ENCODE measurements at regions not wholly inside any gene's neighbourhood (a gene's known extent, or its start where the extent isn't known, plus 50 kb on each side); places are given as distances from the start of the nearest gene placed in this dataset.

DNA sequence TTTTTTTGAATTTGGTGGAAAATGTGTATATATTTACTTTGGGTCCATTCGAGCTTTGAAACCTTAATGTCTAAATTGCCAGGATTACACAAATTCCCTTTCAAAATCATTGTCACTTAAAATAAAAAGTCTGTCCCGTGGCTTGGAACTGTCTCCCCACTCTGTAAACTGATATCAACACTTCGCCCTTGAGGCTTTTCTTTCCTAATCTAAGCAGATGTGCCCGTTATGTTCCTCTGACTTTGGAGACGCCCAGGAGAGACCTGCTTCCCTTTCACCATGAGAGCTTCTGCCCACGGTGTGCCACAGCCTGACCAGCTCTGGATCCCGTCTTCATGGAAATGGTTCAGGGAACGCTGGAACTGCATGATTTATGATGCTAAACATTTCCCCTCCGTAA, 151.3 kb downstream of the C16orf95 start:
- peak; percentile 30 for DNase-seq (ENCODE audit: low spot score)

DNA sequence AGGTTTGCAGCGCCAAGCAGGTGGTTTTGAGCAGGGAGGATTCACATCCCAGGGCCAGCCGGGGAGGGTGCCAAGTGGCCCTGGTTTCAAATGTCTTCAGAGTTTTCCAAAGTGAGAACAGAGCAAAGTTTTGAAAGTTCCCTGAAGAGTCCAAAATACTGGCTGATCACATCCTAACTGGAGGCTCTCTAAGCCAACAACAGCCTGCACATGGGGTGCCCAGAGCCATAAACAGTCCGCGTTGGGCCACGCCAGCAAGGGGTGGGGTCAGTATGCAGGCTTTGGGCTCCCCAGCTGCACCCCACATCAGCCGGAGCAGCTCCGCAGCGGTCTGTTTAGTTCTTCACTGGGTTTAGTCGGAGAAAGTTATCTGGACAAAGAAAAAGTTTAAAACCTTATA, 150.9 kb downstream of the C16orf95 start:
- DNase-seq (ENCODE audit: low spot score), result no peak

DNA sequence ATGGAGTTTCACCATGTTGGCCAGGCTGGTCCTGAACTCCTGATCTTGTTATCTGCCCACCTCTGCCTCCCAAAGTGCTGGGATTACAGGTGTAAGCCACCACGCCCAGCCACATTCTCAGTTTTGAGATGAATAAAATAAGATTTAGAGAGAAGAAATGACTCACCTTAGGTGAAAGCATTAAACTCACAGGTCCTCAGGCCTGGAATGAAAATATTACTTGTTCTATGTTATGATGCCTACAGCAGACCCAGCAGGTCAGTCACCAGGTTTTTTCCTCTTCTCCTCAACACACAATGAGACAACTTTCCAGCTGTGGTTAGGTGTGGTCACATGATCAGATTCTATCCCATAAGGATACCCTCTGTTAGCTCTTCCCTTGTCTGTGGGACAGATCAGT, 150.3 kb downstream of the C16orf95 start:
- no peak for DNase-seq (ENCODE audit: low spot score)

DNA sequence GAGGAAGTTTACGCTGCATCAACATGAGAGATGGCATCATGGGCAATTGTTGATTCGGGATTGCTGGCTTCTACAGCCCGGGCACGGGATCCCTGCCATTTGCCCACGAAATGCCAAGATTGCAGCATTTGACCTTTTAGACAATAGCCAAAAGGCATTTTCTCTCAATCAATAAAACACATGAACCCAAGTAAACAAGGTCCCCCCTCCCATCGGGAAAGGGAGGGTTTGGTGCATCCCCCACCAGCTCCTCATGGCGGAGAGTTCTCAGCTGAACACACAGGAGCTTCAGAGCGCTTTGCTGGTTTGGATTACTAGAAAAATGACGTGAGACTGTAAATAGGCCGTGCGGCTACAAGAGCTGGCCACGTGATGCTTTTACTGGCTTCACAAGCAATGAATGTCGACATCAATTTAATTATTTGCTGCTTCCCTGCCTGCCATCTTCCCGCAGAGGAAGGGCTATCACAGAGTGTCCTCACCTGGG, 147.6 kb downstream of the C16orf95 start:
- DNase-seq (ENCODE audit: low spot score), result no peak

DNA sequence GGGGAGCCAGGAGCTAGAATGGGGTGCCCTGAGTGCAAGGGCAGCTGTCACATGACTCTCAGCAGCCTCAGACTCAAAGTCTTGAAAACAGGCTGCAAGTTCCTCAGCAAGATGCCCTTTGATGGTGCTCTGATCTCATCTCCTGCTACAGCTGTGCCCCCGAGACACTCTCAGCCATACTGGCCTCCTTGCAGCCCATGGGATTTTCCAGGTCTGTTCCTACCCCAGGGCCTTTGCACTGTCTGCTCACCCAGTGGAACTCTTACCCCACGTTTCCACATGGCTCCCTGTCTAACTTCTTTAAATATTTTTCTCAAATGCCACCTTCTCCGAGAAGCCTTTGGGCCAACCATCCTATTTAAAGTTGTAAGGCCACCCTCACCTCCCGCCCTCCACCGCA, 146.9 kb downstream of the C16orf95 start:
- no peak for DNase-seq (ENCODE audit: low spot score)

DNA sequence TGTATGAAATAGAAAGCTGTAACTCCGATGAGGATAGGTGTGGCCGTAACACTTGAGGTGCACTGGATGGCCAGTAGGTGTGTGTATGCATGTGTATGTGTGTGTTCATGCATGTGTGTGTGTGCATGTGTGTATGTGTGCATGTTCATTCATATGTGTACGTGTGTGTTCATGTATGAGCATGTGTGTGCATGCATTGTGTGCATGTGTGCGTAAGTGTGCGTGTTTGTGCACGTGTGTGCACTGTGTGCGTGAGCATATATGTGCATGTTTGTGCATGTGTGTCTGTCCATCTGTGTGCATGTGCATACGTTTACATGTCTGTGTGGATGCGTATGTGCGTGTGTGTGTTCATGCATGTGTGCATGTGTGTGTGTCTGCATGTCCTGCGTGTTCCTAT, 145.5 kb downstream of the C16orf95 start:
- DNase-seq (ENCODE audit: low spot score), result no peak

DNA sequence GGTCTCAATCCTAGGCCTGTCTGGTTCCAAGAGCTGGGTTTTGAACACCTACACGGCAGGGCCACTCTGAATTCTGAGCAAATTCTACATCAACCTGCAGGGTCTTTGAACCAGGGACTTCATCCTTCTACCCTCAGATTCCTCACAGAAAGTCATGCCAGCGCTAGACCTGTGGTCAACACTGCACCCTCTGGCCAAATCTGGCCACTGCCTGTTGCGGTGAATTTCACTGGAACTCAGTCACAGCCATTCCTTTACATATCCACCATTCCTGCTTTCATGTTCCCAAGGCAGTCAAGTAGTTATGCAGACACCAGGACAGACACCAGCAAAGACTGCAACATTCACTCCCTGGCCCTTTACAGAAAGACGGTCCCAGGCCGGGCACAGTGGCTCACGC, 144.6 kb downstream of the C16orf95 start:
- no peak for DNase-seq (ENCODE audit: low spot score)

DNA sequence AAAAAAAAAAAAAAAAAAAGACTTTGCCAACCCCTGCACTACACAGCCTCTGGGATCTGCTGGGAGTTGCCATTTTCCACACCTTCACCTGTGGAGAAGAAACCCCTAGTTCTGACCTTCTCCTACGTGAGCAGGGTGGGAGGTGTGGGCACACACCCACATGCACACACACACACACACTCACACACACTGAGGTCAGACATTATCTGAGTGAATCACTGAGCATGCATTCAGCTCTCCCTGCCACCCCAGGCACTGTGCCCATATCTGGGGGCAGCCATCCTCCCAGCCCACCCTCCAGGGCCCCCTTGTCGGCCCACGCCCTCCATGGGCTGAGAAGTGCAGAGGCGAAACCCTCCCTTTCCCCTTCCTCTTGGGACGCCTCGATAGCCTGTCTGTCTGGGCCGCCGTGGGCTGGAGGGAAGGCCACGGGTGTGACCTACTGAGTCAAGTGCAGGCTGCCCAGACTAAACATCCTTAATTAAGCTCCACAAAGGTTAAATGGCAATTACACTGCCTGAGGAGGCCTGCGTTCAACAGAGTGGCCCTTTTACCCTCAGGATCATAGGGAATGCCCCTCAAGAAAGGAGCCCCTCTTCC, 143.8 kb downstream of the C16orf95 start:
- DNase-seq (ENCODE audit: low spot score), result no peak

DNA sequence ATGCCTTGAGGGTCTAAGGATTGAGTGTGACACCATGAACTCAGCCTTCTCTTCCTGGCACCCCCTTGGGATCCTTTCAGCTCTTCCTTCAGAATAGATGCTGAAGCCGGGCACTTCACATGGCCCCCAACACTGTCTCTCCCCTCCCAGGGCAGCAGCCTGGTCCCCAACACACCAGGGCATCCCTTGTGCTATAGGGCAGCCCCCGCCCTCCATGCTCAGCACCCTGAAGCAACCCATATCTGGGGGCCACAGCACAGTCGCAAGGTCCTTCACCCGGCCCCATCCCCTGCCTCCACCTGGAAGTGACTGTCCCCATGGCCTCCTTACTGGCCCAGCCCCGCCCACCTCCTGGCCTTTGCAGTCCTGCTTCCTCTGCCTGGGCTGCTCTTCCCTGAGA, 143.1 kb downstream of the C16orf95 start:
- DNase-seq (ENCODE audit: low spot score), result no peak

DNA sequence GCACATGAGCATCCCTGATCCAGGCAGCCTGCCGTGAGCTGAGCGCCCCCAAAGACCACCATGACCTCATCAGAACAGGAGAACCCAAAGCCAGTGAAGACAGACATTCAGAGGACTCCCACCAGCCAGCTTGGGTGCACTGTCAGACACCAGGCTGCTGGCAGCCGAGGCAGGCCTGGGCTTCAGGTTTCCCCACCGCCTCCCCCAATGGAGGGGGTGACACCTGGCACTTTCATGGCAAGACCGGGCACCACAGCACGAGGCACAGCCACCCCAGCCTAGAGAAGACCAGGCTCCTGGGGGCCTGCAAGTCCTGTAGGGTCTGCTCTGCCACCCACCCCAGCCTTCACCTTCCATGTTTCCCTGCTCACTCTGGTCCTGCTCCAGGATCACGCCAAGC, 140.5 kb downstream of the C16orf95 start:
- no peak for DNase-seq (ENCODE audit: low spot score)

DNA sequence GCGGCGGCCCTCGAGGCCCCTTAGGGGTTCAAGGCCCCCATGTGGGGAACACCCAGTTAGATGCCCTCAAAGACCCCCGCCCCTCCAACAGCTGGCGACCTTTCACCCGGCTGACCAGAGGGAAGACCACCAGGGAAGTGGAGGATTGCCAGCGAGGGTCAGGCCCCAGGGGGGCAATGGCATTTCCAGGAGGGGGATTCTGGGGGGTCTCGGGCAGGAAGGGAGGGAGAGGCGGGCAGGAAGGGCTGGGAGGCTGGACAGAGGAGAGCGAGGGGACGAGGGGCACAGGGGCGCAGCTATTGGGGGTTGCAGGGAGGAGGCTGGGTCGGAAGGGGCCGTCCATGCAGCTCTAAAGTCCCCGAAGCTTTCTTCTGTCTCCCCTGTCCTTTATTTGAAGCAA, 139.5 kb downstream of the C16orf95 start:
- no peak for DNase-seq (ENCODE audit: low spot score)

DNA sequence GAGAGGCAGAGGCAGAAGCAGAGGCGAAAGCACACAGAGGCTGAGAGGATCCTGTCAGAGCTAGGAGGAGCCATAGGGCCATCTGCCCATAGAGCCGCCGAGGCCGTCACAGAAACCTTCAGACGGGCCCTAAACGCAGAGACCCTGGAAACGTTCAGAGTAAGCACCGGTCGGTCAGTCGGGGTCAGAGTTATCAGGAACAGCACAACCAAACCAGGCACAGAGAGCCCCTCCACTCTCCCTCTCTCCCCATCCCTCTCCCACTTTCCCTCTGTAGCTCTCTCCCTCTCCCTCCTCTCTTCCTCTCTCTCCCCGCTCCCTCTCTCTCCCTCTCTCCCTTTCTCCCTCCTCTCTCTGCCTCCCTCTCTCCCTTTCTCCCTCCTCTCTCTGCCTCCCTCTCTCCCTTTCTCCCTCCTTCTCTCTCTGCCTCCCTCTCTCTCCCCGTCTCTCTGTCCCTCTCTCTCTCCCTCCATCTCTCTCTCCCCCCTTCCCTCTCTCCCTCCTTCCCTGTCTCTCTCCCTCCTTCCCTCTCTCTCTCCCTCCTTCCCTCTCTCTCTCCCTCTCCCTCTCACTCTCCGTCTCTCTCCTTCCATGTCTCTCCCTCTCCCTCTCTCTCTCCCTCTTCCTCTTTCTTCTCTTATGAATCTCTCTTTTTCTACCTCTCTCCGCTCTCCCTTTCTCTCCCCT, 138.9 kb downstream of the C16orf95 start:
- DNase-seq (ENCODE audit: low spot score), result no peak

DNA sequence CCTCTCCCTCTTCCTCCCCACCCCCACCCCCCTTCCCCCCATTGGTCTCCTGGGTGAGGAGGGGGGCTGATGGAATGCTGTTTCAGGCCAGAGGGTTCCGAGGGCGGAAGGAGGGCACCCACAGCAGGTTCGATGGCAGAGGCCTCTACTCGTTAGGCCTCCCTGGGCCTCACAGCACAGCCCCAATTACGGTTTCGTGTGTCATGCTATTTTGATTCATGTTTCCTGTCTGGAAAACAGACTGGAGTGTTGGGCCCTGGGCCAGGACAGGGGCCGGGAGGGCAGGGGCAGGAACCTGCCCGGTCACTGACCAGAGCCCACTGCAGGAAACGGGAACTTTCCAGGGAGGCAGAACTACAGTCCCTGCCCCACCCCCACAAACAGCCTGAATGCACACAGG, 138.2 kb downstream of the C16orf95 start:
- no peak for DNase-seq (ENCODE audit: low spot score)

DNA sequence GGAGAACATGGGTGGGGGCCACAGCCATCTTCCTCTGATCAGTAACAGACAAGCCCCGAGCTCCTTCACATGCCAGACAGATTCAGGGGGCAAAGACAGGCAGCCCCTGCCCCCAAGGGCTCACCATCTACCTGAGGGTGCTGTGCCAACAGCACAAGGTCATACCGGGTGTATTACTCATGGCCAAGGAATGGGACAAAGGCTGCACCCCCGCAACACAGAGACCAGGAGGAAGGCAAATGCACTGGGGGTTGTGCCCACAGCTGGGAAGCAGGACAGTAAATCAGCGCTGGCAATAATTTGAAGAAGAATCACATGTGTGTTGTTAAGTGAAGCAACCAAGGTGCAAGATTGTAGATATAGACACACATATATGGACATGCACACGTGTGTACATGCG, 137.1 kb downstream of the C16orf95 start:
- no peak for DNase-seq (ENCODE audit: low spot score)

DNA sequence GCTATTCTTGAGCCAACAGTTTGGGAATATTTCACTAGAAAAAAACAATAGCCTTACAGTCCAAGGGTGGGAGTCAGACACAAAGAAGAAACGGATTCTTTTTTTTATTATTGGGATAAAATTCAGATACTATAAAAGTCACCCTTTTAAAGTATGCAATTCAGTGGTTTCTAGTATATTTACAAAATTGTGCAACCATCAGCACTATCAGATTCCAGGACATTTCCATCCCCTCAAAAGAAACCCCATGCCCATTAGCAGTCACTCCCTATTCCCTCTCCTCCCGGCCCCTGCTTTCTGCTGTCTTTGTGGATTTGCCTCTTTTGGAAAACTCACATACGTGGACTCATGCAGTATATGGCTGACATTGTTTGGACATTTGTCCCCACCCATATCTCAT, 134.4 kb downstream of the C16orf95 start:
- DNase-seq (ENCODE audit: low spot score), result no peak

DNA sequence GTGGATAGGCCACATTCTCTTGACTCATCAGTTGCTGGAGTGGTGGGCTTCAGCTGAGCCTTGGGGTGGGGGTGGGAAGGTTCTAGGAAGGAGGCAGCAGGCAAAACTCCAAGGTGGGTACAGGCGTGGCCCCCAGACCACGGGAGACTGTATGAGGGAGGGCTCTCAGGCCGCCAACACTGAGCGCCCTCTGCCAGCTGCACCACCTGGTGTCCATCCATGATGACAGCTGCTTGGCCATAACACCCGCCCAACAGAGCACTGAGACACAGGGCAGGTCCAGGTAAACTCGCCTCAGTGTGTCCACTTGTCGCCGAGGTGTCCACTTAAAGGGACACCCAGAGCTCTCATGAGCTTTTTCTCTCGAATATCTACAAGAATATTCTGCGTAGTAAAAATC, 133.5 kb downstream of the C16orf95 start:
- DNase-seq (ENCODE audit: low spot score), result no peak

DNA sequence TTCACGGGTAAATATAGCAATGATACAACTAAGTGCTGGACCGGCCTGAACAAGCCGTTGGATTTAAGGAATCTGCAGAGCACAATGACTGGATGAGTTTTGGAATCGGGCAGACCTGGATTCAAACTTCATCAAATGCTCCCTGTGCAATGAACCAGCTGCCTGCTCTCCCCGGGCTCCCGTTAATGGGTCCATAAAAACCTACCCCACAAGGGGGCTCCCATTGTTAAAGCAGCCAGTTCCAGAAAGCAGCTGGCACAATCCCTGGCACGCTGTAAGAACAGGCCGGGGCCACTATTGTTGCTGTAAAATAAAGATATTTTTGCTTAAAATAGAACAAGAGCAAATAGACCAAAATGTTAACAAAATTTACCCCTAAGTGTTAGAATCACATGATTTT, 131.9 kb downstream of the C16orf95 start:
- no peak for DNase-seq (ENCODE audit: low spot score)

DNA sequence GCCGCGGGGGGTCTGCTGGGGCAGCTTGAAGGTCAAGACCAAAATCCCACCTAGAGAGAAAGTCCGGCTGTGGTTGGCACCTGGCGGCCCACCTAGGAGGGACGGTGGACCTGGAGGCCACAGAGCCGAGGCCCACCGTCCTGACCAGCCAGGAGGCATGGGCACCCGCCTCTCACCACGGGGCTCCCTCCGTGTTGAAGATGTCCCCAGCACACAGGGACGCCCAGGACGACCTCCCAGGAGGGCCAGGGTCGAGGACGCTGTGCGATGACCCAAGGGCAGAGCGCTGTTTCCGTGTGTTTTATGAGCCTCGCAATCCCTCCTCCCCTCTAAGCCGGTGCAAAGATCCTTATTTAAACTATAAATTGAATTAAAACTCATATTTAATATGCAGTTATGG, 131.2 kb downstream of the C16orf95 start:
- no peak for DNase-seq (ENCODE audit: low spot score)

DNA sequence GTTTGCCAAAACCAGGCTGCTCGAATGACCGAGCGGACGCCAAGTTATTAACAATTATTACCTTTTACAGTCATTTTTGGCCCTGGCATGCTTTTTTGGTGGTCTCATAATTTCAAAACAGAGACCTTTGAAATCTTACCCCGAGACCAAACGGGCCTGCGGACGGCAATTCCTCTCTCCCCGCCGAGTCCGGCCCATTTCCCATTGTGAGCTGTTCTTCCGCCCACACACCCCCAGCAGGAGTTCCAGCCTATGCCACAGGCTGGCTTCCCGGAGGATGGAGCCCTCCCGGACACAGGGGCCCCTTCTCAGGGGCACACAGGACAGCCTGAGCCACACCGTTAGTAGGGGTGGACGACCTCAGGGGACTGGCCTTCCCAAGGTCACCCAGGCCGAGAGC, 130.7 kb downstream of the C16orf95 start:
- no peak for DNase-seq (ENCODE audit: low spot score)

DNA sequence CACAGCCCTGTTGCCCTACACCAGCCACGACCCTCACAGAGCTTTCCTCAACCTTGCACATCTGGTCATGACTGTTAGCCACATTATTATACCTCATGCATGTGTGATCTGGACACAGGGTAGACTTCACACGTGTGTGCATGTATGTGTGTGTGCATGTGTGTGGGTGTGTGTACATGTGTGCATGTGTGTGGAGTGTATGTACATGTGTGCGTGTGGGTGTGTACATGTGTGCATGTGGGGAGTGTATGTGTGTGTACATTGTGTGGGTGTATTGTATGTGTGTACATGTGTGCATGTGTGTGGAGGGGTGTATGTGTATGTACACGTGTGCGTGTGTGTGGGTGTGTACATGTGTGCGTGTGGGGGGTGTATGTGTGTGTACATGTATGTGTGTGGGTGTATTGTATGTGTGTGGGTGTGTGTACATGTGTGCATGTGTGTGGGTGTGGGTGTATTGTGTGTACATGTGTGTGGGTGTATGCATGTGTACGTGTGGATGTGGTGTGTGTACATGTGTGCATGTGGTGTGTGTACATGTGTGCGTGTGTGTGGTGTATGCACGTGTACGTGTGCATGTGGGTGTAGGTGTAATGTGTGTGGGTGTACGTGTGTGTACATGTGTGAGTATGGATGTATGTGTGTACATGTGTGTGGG, 130.2 kb downstream of the C16orf95 start:
- DNase-seq (ENCODE audit: low spot score), result no peak

DNA sequence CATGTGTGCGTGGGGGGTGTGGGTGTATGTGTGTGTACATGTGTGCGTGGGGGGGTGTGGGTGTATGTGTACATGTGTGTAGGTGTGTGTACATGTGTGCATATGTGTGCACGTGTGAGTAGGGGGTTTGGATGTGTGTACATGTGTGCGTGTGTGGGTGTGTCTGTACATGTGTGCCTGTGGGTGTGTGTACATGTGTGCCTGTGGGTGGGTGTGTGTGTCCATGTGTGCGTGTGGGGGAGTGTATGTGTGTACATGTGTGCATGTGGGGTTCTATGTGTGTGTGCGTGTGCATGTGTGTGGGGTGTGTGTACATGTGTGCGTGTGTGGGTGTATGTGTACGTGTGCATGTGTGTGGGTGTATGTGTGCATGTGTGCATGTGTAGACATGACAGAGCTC, 129.1 kb downstream of the C16orf95 start:
- no peak for DNase-seq (ENCODE audit: low spot score)

DNA sequence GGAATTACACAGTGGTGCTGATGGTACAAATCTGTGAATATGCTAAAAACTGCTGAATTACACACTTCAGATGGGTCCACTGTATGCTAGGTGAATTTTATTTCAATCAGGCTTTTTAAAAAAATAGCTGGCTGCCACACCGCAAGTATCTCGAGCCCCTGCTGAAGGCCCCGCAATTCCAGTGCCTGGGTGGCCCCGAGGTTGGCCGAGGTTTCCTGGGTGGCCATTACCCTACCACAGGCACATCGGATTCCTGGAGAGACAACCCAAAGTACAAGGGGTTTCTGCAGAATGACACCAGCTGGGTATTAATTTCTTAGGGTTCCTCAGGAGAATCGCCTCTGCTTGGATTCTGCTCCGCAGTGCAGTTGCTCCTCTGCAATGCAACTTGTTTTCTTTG, 127.8 kb downstream of the C16orf95 start:
- DNase-seq (ENCODE audit: low spot score), result no peak
